AG04450 (cell line): ENCODE measurements at regions not wholly inside any gene's neighbourhood (a gene's known extent, or its start where the extent isn't known, plus 50 kb on each side); places are given as distances from the start of the nearest gene placed in this dataset.

Source experiments
- CTCF ChIA-PET: fragments of 300-600, 350-600 bp; formaldehyde crosslinking; extraction: SDS; loops from one replicate; lab custom pipeline; 2022; ENCODE audit warnings: antibody characterized with exemption, inconsistent platforms; lab: Charles Lee
- POLR2A ChIA-PET: fragments of 350-600 bp; formaldehyde crosslinking; extraction: SDS; loops from one replicate; lab custom pipeline; 2021; ENCODE audit warnings: antibody characterized with exemption, inconsistent platforms; lab: Yijun Ruan, JAX
- DNase-seq: peaks from one replicate; pipeline ENCODE4 v3.0.0-alpha.2; 2011; ENCODE audit warnings: low read depth, low spot score
- H3K27ac ChIP-seq: one replicate; pipeline ENCODE4 v1.5.1; 2012; ENCODE audit warnings: low read depth, low read length, control low read depth
- H3K27me3 ChIP-seq: one replicate; pipeline ENCODE4 v1.6.0; 2012; ENCODE audit warnings: low read length; ENCODE audit not compliant: control insufficient read depth, insufficient read depth
- H3K4me3 ChIP-seq: 2 replicates; pipeline ENCODE4 v1.5.1; 2011; ENCODE audit warnings: mild to moderate bottlenecking, low read depth, low read length, control low read depth
- H3K9me3 ChIP-seq: 2 replicates; pipeline ENCODE4 v1.5.1; 2012; ENCODE audit warnings: low read length; ENCODE audit not compliant: control insufficient read depth, insufficient read depth
- TF ChIP-seq, protein P1 (sequence below): IDR thresholded peaks from 2 replicates; pipeline ENCODE4 v1.5.1; 2011; ENCODE audit warnings: low read depth, low read length, control low read depth, inconsistent platforms

DNA sequence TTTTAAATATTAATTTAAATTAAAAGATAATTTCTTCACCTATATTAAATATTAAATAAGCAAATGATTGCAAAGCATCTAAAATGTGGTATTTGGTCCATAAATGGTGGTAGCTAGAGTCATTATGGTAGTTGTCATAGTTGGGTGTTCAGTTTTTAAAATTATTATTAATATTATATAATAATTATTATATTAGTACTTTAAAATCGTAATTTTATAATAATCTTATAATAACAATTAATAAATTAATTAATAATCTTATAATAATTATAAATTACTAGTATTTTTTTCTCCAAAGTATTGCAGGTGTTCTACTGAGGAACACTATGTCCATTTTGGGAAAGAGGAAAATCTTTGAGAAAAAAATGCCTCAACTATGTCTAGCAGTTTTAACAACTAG, 835.5 kb upstream of the GCFC2 start:
- H3K4me3 ChIP-seq: no peak overlapping the region
- ChIA-PET POLR2A (no interaction called here), CTCF (no interaction called here)
- H3K27ac ChIP-seq: no peak overlapping the region
- DNase-seq: no peak
- no peaks in the 10 kb centered on the region for H3K27me3 ChIP-seq
- no peaks in the 10 kb centered on the region for H3K9me3 ChIP-seq
- TF ChIP-seq, protein P1, sequence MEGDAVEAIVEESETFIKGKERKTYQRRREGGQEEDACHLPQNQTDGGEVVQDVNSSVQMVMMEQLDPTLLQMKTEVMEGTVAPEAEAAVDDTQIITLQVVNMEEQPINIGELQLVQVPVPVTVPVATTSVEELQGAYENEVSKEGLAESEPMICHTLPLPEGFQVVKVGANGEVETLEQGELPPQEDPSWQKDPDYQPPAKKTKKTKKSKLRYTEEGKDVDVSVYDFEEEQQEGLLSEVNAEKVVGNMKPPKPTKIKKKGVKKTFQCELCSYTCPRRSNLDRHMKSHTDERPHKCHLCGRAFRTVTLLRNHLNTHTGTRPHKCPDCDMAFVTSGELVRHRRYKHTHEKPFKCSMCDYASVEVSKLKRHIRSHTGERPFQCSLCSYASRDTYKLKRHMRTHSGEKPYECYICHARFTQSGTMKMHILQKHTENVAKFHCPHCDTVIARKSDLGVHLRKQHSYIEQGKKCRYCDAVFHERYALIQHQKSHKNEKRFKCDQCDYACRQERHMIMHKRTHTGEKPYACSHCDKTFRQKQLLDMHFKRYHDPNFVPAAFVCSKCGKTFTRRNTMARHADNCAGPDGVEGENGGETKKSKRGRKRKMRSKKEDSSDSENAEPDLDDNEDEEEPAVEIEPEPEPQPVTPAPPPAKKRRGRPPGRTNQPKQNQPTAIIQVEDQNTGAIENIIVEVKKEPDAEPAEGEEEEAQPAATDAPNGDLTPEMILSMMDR: no peak

DNA sequence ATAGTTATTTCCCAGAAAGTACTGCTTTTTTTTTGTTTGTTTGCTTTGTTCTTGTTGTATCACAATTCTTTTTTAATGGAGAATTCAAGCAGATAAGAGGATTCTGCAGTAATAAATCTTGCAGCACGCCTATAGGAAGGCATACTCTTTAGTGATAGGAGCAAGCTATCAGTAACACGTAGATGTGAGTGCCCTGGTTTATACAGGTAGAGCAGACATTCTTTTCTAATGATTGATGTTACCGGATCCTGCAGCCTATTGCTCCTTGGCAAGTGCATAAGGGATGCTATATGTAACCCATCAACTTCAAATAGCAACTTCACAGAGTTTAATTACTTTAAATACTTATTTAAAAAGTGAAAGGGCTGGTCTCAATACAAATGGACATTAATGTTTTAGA, 834.2 kb upstream of the GCFC2 start:
- no peaks in the 10 kb centered on the region for H3K9me3 ChIP-seq
- POLR2A ChIA-PET: no interaction called here

DNA sequence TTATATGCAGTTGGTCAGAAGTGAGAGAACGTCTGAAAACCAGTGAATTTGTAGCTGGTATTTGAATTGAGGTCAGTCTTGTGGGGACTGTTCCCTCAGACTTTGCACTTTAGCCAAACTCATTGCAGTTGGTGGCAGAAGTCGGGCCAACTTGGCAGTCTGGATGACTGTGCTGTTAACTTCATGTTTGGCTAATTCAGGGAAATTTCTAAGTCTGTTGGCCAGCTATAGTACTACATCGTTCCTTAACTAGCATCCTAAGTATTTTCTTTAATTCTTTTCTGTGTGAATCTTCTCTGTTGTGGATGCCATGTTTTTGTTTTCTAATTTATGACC, 806.8 kb upstream of the GCFC2 start:
- Histone ChIP-seq H3K4me3 (no peak overlapping the region), H3K27ac (no peak overlapping the region), H3K27me3 (no peaks in the 10 kb centered on the region), H3K9me3 (no peaks in the 10 kb centered on the region; the same call in 1 of the 2 replicates)
- ChIA-PET POLR2A (no interaction called here), CTCF (no interaction called here)
- no peak for DNase-seq
- TF ChIP-seq, protein P1: no peak

More for the DNA sequence above, 834.2 kb upstream of the GCFC2 start:
- no peak for DNase-seq
- Histone ChIP-seq H3K27me3 (no peaks in the 10 kb centered on the region), H3K4me3 (no peak overlapping the region), H3K27ac (no peak overlapping the region)
- TF ChIP-seq, protein P1: no peak
- CTCF ChIA-PET: no interaction called here

DNA sequence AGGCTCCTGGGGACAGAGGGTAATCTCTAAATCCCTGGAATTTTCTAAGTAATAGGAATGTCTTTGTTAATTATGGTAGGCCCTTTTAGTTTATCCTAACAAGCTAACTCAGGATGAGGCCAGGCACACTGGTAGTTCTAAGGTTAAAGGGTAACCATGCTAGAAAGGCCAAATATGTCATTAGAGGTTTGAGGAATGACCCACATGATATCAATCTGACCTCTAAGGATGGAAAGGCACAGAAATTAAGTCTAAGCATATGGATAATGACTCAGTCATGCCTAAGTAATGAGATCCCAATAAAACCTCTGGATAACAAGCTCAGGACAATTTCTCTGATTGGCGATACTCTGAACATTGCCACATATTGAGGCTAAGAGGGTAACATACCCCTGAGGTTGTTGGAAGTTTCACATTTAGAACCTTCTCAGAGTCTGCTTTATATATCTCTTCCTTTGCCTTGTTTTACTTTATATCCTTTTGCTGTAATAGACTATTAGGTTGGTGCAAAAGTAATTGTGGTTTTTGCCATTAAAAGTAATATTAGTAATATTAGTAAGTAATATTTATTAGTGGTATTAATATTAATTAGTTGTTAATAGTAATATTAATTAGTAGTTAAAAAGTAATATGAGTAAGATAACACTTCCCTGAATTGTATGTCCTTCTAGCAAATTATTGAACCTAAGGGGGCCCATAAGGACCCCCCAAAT, 806.3 kb upstream of the GCFC2 start:
- no peak overlapping the region for H3K4me3 ChIP-seq
- no peaks in the 10 kb centered on the region for H3K27me3 ChIP-seq
- no peak overlapping the region for H3K27ac ChIP-seq
- H3K9me3 ChIP-seq: no peaks in the 10 kb centered on the region; the same call in 1 of the 2 replicates
- POLR2A ChIA-PET: no interaction called here
- CTCF ChIA-PET: no interaction called here
- TF ChIP-seq, protein P1: no peak
- DNase-seq: no peak

DNA sequence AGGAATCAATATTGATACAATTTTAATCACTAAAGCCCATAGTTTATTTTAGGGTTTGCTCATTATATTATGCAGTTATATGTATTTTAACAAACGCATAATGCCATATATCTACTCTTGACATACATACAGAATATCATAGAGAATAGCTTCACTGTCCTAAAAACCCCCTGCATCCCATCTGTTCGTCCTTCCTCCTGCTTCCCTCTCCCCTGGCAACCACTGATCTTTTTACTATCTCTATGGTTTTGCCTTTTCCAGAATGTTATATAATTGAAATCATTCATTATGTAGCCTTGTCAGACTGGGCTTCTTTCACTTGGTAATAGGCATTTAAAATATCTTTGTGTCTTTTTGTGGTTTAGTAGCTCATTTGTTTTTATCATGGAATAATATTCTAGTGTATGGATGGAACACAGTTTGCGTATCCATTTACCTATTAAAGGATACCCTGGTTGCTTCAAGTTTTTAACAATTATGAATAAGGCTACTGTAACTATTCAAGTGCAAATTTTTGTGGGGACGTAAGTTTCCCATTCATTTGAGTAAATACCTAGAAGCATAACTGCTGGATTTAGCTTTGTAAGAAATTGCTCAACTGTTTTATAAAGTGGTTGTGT, 801.6 kb upstream of the GCFC2 start:
- DNase-seq: no peak
- ChIA-PET CTCF (no interaction called here), POLR2A (no interaction called here)
- TF ChIP-seq, protein P1: no peak
- no peak overlapping the region for H3K27ac ChIP-seq
- no peaks in the 10 kb centered on the region; the same call in 1 of the 2 replicates for H3K9me3 ChIP-seq
- H3K4me3 ChIP-seq: no peak overlapping the region
- H3K27me3 ChIP-seq: no peaks in the 10 kb centered on the region
